ENCODE measurements at regions not wholly inside any gene's neighbourhood (a gene's known extent, or its start where the extent isn't known, plus 50 kb on each side); places are given as distances from the start of the nearest gene placed in this dataset.

- no peak for TF ChIP-seq RAD21 (IDR thresholded peaks at IDR 0.05)
- no peak for TF ChIP-seq CTCF (IDR thresholded peaks at IDR 0.05; ENCODE audit: low read depth, low read length, missing input control)
- TF ChIP-seq GABPA (IDR thresholded peaks at IDR 0.05 in 1 of 2, conservative IDR thresholded peaks at IDR 0.05 in 1 of 2): no peak
- TF ChIP-seq REST (IDR thresholded peaks at IDR 0.05): no peak
- TF ChIP-seq RXRA (IDR thresholded peaks at IDR 0.05): no peak
- TF ChIP-seq MAX (IDR thresholded peaks at IDR 0.05): no peak
- no peak for TF ChIP-seq ATF3 (IDR thresholded peaks at IDR 0.05)
- no peak for TF ChIP-seq ZBTB33 (IDR thresholded peaks at IDR 0.05)
- no peak for TF ChIP-seq YY1 (IDR thresholded peaks at IDR 0.05)
- no peak for TF ChIP-seq JUND (IDR thresholded peaks at IDR 0.05)
- no peak for TF ChIP-seq SP1 (IDR thresholded peaks at IDR 0.05)
- no peak for TF ChIP-seq NR2F2 (IDR thresholded peaks at IDR 0.05)
- TF ChIP-seq FOXA1 (IDR thresholded peaks at IDR 0.05): no peak
- no peak for TF ChIP-seq HNF4G (IDR thresholded peaks at IDR 0.05)
Observed at GRCh38 chr2:226095058-226095457, 695.5 kb downstream of the NYAP2 start.

Measured in liver (tissue), 3 donors.